ENCODE measurements at regions not wholly inside any gene's neighbourhood (a gene's known extent, or its start where the extent isn't known, plus 50 kb on each side); places are given as distances from the start of the nearest gene placed in this dataset.

- Mint-ChIP-seq H3K4me3 (no peak overlapping the region), H3K27me3 (peaks cover 0 to 4% of the 10 kb centered on the region in 2 donors), H3K36me3 (no peaks in the 10 kb centered on the region), H3K9me3 (peaks cover 10 to 17% (median 11%) of the 10 kb centered on the region in 3 donors), H3K27ac (no peak overlapping the region), H3K4me1 (no peaks in the 10 kb centered on the region)
- POLR2A ChIA-PET = no interaction called here
- CTCF ChIA-PET = no interaction called here
- H3K27ac ChIP-seq (ENCODE audit: low read length) = no peak overlapping the region
- DNase-seq = no peak
- WGBS (ENCODE audit: insufficient coverage) = no CpG with 5 or more reads among the region's 1 CpG
- no peak overlapping the region for H3K4me3 ChIP-seq (ENCODE audit: control insufficient read depth in 1 of 2, extremely low read depth in 1 of 2, low read length in 1 of 2)
- no peaks in the 10 kb centered on the region for H3K9me3 ChIP-seq
- peaks cover 0 to 3% of the 10 kb centered on the region in 2 donors for H3K36me3 ChIP-seq (ENCODE audit: control insufficient read depth in 2 of 2, extremely low read depth in 1 of 2, insufficient read depth in 1 of 2, low read length in 1 of 2)
- no peak for ATAC-seq (replicated peaks in 1 of 4)
- no peaks in the 10 kb centered on the region for H3K27me3 ChIP-seq (replicated peaks in 1 of 2; ENCODE audit: control insufficient read depth in 2 of 2, extremely low read depth in 1 of 2, insufficient read depth in 2 of 2, low read length in 1 of 2)
- no peaks in the 10 kb centered on the region for H3K4me1 ChIP-seq (ENCODE audit: control insufficient read depth in 1 of 2, extremely low read depth in 1 of 2, insufficient read depth in 2 of 2, low read length in 2 of 2)
These were observed 82.8 kb upstream of the PRDM11 start for GRCh38 chr11:45063669-45064068.

- Mint-ChIP-seq H3K27ac (no peak overlapping the region), H3K9me3 (peaks cover 10 to 15% (median 11%) of the 10 kb centered on the region in 3 donors), H3K36me3 (no peaks in the 10 kb centered on the region), H3K4me1 (peaks cover 6 to 8% (median 6%) of the 10 kb centered on the region in 3 donors), H3K27me3 (peaks cover 0 to 4% of the 10 kb centered on the region in 2 donors), H3K4me3 (no peak overlapping the region)
- 67% methylated on average over 1 of the region's 1 CpG for WGBS (ENCODE audit: insufficient coverage)
- ChIA-PET CTCF (no interaction called here), POLR2A (no interaction called here)
- H3K4me3 ChIP-seq (ENCODE audit: control insufficient read depth in 1 of 2, extremely low read depth in 1 of 2, low read length in 1 of 2) = no peak overlapping the region
- DNase-seq (no peak), ATAC-seq (replicated peaks in 1 of 4) (no peak)
- peaks cover under 1 to 2% of the 10 kb centered on the region in 2 experiments for H3K4me1 ChIP-seq (ENCODE audit: control insufficient read depth in 1 of 2, extremely low read depth in 1 of 2, insufficient read depth in 2 of 2, low read length in 2 of 2)
- H3K9me3 ChIP-seq = no peaks in the 10 kb centered on the region
- H3K27ac ChIP-seq (ENCODE audit: low read length) = no peak overlapping the region
- H3K27me3 ChIP-seq (replicated peaks in 1 of 2; ENCODE audit: control insufficient read depth in 2 of 2, extremely low read depth in 1 of 2, insufficient read depth in 2 of 2, low read length in 1 of 2) = peaks cover 0 to 3% of the 10 kb centered on the region in 2 experiments
- H3K36me3 ChIP-seq (ENCODE audit: control insufficient read depth in 2 of 2, extremely low read depth in 1 of 2, insufficient read depth in 1 of 2, low read length in 1 of 2) = peaks cover 0 to 3% of the 10 kb centered on the region in 2 donors
These were observed 78.5 kb upstream of the PRDM11 start for GRCh38 chr11:45067966-45068365.

GRCh38 chr11:45071232-45071631 lies 75.2 kb upstream of the PRDM11 start:
- ChIA-PET CTCF (no interaction called here), POLR2A (no interaction called here)
- H3K27me3 ChIP-seq (replicated peaks in 1 of 2; ENCODE audit: control insufficient read depth in 2 of 2, extremely low read depth in 1 of 2, insufficient read depth in 2 of 2, low read length in 1 of 2) = peaks cover 0 to 3% of the 10 kb centered on the region in 2 experiments
- H3K4me3 ChIP-seq (ENCODE audit: control insufficient read depth in 1 of 2, extremely low read depth in 1 of 2, low read length in 1 of 2) = no peak overlapping the region
- H3K36me3 ChIP-seq (ENCODE audit: control insufficient read depth in 2 of 2, extremely low read depth in 1 of 2, insufficient read depth in 1 of 2, low read length in 1 of 2) = peaks cover 0 to 3% of the 10 kb centered on the region in 2 donors
- Mint-ChIP-seq H3K27me3 (peaks cover 0 to 4% of the 10 kb centered on the region in 2 donors), H3K4me1 (peaks cover 17 to 31% (median 20%) of the 10 kb centered on the region in 3 donors), H3K36me3 (no peaks in the 10 kb centered on the region), H3K27ac (no peak overlapping the region), H3K9me3 (peaks cover 5 to 7% (median 6%) of the 10 kb centered on the region in 3 donors), H3K4me3 (no peak overlapping the region)
- no peak overlapping the region for H3K27ac ChIP-seq (ENCODE audit: low read length)
- DNase-seq = no peak
- 75% methylated on average over 1 of the region's 1 CpG for WGBS (ENCODE audit: insufficient coverage)
- no peak for ATAC-seq (replicated peaks in 1 of 4)
- H3K9me3 ChIP-seq = no peaks in the 10 kb centered on the region
- H3K4me1 ChIP-seq (ENCODE audit: control insufficient read depth in 1 of 2, extremely low read depth in 1 of 2, insufficient read depth in 2 of 2, low read length in 2 of 2) = peaks cover 8 to 13% of the 10 kb centered on the region in 2 experiments

GRCh38 chr11:45073685-45074141 lies 72.7 kb upstream of the PRDM11 start:
- Histone ChIP-seq H3K9me3 (no peaks in the 10 kb centered on the region), H3K36me3 (ENCODE audit: control insufficient read depth in 2 of 2, extremely low read depth in 1 of 2, insufficient read depth in 1 of 2, low read length in 1 of 2) (no peaks in the 10 kb centered on the region), H3K4me3 (ENCODE audit: control insufficient read depth in 1 of 2, extremely low read depth in 1 of 2, low read length in 1 of 2) (no peak overlapping the region), H3K4me1 (ENCODE audit: control insufficient read depth in 1 of 2, extremely low read depth in 1 of 2, insufficient read depth in 2 of 2, low read length in 2 of 2) (peaks cover 9 to 18% of the 10 kb centered on the region in 2 experiments), H3K27me3 (replicated peaks in 1 of 2; ENCODE audit: control insufficient read depth in 2 of 2, extremely low read depth in 1 of 2, insufficient read depth in 2 of 2, low read length in 1 of 2) (peaks cover 0 to 3% of the 10 kb centered on the region in 2 experiments), H3K27ac (ENCODE audit: low read length) (no peak overlapping the region)
- peak overlapping the region in 1 of 3 donors; percentile 16 for H3K4me3 Mint-ChIP-seq
- peak in 18 of 35 experiments; percentile 8 to 53 (median 22) for DNase-seq
- peak; percentile 80 to 95 (median 88) for ATAC-seq (replicated peaks in 1 of 4)
- CTCF ChIA-PET = interaction anchor here in 1 of 2 donors (0.9 to 1.1 kb wide), 2 partner anchors 31 to 147 kb away, joined by 3 read pairs; no protein-coding TSS in a partner anchor
- H3K4me1 Mint-ChIP-seq = peaks cover 22 to 36% (median 27%) of the 10 kb centered on the region in 3 donors
- 35% methylated on average over 7 of the region's 11 CpGs for WGBS (ENCODE audit: insufficient coverage)
- H3K9me3 Mint-ChIP-seq = no peaks in the 10 kb centered on the region
- POLR2A ChIA-PET = no interaction called here
- H3K27ac Mint-ChIP-seq = peak overlapping the region in 1 of 2 donors; percentile 73
- H3K27me3 Mint-ChIP-seq = no peaks in the 10 kb centered on the region
- H3K36me3 Mint-ChIP-seq = no peaks in the 10 kb centered on the region

GRCh38 chr11:45075519-45075918 lies 70.9 kb upstream of the PRDM11 start:
- Histone ChIP-seq H3K27me3 (replicated peaks in 1 of 2; ENCODE audit: control insufficient read depth in 2 of 2, extremely low read depth in 1 of 2, insufficient read depth in 2 of 2, low read length in 1 of 2) (peaks cover 0 to 3% of the 10 kb centered on the region in 2 experiments), H3K4me3 (ENCODE audit: control insufficient read depth in 1 of 2, extremely low read depth in 1 of 2, low read length in 1 of 2) (no peak overlapping the region), H3K27ac (ENCODE audit: low read length) (no peak overlapping the region), H3K4me1 (ENCODE audit: control insufficient read depth in 1 of 2, extremely low read depth in 1 of 2, insufficient read depth in 2 of 2, low read length in 2 of 2) (peaks cover 25 to 36% of the 10 kb centered on the region in 2 experiments), H3K9me3 (no peaks in the 10 kb centered on the region), H3K36me3 (ENCODE audit: control insufficient read depth in 2 of 2, extremely low read depth in 1 of 2, insufficient read depth in 1 of 2, low read length in 1 of 2) (no peaks in the 10 kb centered on the region)
- Mint-ChIP-seq H3K27ac (no peak overlapping the region), H3K27me3 (no peaks in the 10 kb centered on the region), H3K36me3 (no peaks in the 10 kb centered on the region), H3K4me1 (peaks cover 41 to 55% (median 45%) of the 10 kb centered on the region in 3 donors), H3K4me3 (no peak overlapping the region), H3K9me3 (no peaks in the 10 kb centered on the region)
- ATAC-seq (replicated peaks in 1 of 4) (no peak), DNase-seq (no peak)
- CTCF ChIA-PET = no interaction called here
- 40% methylated on average over 1 of the region's 4 CpGs for WGBS (ENCODE audit: insufficient coverage)
- POLR2A ChIA-PET = no interaction called here

- Histone ChIP-seq H3K27me3 (replicated peaks in 1 of 2; ENCODE audit: control insufficient read depth in 2 of 2, extremely low read depth in 1 of 2, insufficient read depth in 2 of 2, low read length in 1 of 2) (peaks cover 0 to under 1% of the 10 kb centered on the region in 2 experiments), H3K27ac (ENCODE audit: low read length) (no peak overlapping the region), H3K9me3 (no peaks in the 10 kb centered on the region), H3K36me3 (ENCODE audit: control insufficient read depth in 2 of 2, extremely low read depth in 1 of 2, insufficient read depth in 1 of 2, low read length in 1 of 2) (no peaks in the 10 kb centered on the region), H3K4me1 (ENCODE audit: control insufficient read depth in 1 of 2, extremely low read depth in 1 of 2, insufficient read depth in 2 of 2, low read length in 2 of 2) (peaks cover 30 to 40% of the 10 kb centered on the region in 2 experiments), H3K4me3 (ENCODE audit: control insufficient read depth in 1 of 2, extremely low read depth in 1 of 2, low read length in 1 of 2) (no peak overlapping the region)
- Mint-ChIP-seq H3K4me3 (no peak overlapping the region), H3K27ac (no peak overlapping the region), H3K36me3 (no peaks in the 10 kb centered on the region), H3K9me3 (no peaks in the 10 kb centered on the region), H3K4me1 (peaks cover 45 to 59% (median 49%) of the 10 kb centered on the region in 3 donors), H3K27me3 (no peaks in the 10 kb centered on the region)
- WGBS (ENCODE audit: insufficient coverage) = 96% methylated on average over 4 of the region's 4 CpGs
- DNase-seq (no peak), ATAC-seq (replicated peaks in 1 of 4) (no peak)
- CTCF ChIA-PET = no interaction called here
- POLR2A ChIA-PET = no interaction called here
These were observed 70.5 kb upstream of the PRDM11 start for GRCh38 chr11:45075952-45076351.

Data from T-cell (primary cell).